T-helper 1 cell treated with Interleukin-12 subunit alpha and Interleukin-12 subunit beta and Interleukin-4 antibody, amounts not matched to agents 30 μg/mL and 1 μg/mL, for 36 hours (primary cell): ENCODE measurements at regions not wholly inside any gene's neighbourhood (a gene's known extent, or its start where the extent isn't known, plus 50 kb on each side); places are given as distances from the start of the nearest gene placed in this dataset.
"Not testable (repeated sequence)": the region's sequence is repeated elsewhere in the genome, so short reads cannot be mapped to it uniquely, and the experiment has no call there.

Experiments
- H3K27ac Mint-ChIP-seq: one replicate; pipeline ENCODE4 v1.8.0; 2021; ENCODE audit warnings: mild to moderate bottlenecking, mixed read lengths
- H3K27me3 Mint-ChIP-seq: one replicate; pipeline ENCODE4 v1.8.0; 2021; ENCODE audit warnings: low read depth, mixed read lengths
- H3K36me3 Mint-ChIP-seq: one replicate; pipeline ENCODE4 v1.8.0; 2021; ENCODE audit warnings: low read depth, mixed read lengths
- H3K4me1 Mint-ChIP-seq: one replicate; pipeline ENCODE4 v1.8.0; 2021; ENCODE audit warnings: low read depth, mixed read lengths
- H3K4me3 Mint-ChIP-seq: one replicate; pipeline ENCODE4 v1.8.0; 2021; ENCODE audit warnings: mild to moderate bottlenecking, moderate library complexity, mixed read lengths
- H3K9me3 Mint-ChIP-seq: one replicate; pipeline ENCODE4 v1.8.0; 2021; ENCODE audit warnings: mixed read lengths

- not testable (repeated sequence) for H3K36me3 Mint-ChIP-seq, H3K9me3 Mint-ChIP-seq, H3K27me3 Mint-ChIP-seq
- Mint-ChIP-seq H3K27ac (peak overlapping the region; percentile 80), H3K4me3 (peak overlapping the region; percentile 75), H3K4me1 (peaks cover 44% of the 10 kb centered on the region)
These were observed 50.6 kb upstream of the SMURF2 start for GRCh38 chr17:64712557-64713351.
